Rectal smooth muscle tissue (tissue), 1 donor: ENCODE measurements at regions not wholly inside any gene's neighbourhood (a gene's known extent, or its start where the extent isn't known, plus 50 kb on each side); places are given as distances from the start of the nearest gene placed in this dataset.
"Not testable (repeated sequence)": the region's sequence is repeated elsewhere in the genome, so short reads cannot be mapped to it uniquely, and the experiment has no call there.

Experiments
- H3K27ac ChIP-seq: one replicate; pipeline ENCODE4 v1.7.0; 2013; ENCODE audit warnings: low read depth, low read length, inconsistent platforms
- H3K27me3 ChIP-seq: one replicate; pipeline ENCODE4 v1.7.0; 2013; ENCODE audit warnings: low read length; ENCODE audit not compliant: control insufficient read depth, insufficient read depth
- H3K36me3 ChIP-seq: one replicate; pipeline ENCODE4 v1.7.0; 2013; ENCODE audit warnings: low read length; ENCODE audit not compliant: control insufficient read depth, insufficient read depth
- H3K4me1 ChIP-seq: one replicate; pipeline ENCODE4 v1.7.0; 2013; ENCODE audit warnings: low read length; ENCODE audit not compliant: control insufficient read depth, insufficient read depth
- H3K4me3 ChIP-seq: one replicate; pipeline ENCODE4 v1.7.0; 2013; ENCODE audit warnings: low read length
- H3K9ac ChIP-seq: one replicate; pipeline ENCODE4 v1.7.0; 2013; ENCODE audit warnings: low read length

DNA sequence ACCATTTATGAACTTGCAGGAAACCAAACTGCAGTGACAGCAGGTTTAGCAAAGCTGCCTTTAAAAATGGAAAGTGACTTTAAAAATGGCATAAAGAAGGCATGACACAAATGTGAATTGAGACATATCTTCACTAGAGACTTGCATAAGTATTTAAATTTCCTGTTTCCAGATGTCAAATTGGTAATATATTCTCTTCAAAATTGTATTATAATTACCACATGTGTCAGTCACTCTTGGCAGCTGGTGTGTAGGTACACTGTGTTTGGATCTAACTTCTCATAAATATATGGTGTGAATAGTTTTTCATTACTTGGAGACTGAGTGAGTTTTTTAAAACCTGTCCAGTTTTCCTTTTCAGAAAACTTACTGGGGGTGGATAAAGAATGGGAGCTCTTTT lies 636.2 kb upstream of the SGO1 start:
- Histone ChIP-seq H3K4me1 (no peaks in the 10 kb centered on the region), H3K36me3 (no peaks in the 10 kb centered on the region), H3K27me3 (no peaks in the 10 kb centered on the region), H3K4me3 (no peak overlapping the region), H3K9ac (no peak overlapping the region), H3K27ac (no peak overlapping the region)

DNA sequence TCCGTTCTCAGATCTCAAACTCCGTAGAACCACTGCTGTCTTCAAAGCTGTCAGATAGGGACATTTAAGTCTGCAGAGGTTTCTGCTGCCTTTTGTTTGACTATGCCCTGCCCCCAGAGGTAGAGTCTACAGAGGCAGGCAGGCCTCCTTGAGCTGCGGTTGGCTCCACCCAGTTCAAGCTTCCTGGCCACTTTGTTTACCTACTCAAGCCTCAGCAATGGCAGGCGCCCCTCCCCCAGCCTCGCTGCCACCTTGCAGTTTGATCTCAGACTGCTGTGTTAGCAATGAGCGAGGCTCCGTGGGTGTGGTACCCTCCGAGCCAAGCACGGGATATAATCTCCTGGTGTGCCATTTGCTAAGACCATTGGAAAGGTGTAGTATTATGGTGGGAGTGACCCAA lies 634.9 kb upstream of the SGO1 start:
- not testable (repeated sequence) for H3K27ac ChIP-seq, H3K9ac ChIP-seq, H3K27me3 ChIP-seq, H3K36me3 ChIP-seq, H3K4me3 ChIP-seq, H3K4me1 ChIP-seq

DNA sequence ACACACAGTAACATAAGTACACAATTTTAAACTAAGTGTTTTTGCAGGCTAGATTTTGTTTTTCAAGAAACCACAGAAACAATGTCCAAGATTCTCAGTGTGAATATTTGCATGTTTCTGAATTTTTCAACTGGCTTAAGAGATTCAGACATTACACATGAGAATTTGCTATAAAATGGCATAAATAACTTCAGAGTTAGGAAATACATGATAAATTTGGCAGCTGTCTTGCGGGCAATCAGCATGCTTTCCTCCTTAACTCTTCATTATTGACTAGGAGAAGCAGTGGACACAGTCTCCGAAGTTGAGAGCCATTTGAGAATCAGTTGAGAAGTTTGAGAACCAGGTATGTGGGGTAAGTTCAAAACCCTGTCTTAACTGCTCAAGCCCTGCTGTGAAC lies 625.6 kb upstream of the SGO1 start:
- Histone ChIP-seq H3K4me3 (no peak overlapping the region), H3K36me3 (no peaks in the 10 kb centered on the region), H3K4me1 (no peaks in the 10 kb centered on the region), H3K9ac (no peak overlapping the region), H3K27ac (no peak overlapping the region), H3K27me3 (no peaks in the 10 kb centered on the region)

DNA sequence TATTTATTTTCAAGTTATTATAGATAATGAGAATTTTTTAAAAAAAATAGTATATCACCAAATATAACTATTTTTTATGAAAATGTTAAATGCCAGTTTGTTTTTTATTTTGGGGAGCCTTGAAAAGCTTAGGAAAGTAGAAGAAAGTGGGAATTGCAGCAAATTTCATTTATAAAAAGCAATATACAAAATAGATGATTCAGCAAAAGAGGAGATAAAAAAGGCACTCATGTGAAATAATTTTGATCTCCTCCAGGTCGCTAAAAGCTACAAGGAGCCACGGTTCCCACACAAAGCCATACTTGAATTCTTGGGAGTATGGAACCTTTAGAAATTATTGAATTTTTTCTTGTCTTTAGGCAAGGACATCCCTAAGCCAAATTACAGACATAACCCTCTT lies 625.0 kb upstream of the SGO1 start:
- Histone ChIP-seq H3K4me3 (no peak overlapping the region), H3K9ac (no peak overlapping the region), H3K27me3 (no peaks in the 10 kb centered on the region), H3K4me1 (no peaks in the 10 kb centered on the region), H3K36me3 (no peaks in the 10 kb centered on the region), H3K27ac (no peak overlapping the region)

- H3K36me3 ChIP-seq: no peaks in the 10 kb centered on the region
- no peaks in the 10 kb centered on the region for H3K27me3 ChIP-seq
- H3K4me1 ChIP-seq: no peaks in the 10 kb centered on the region
- no peak overlapping the region for H3K9ac ChIP-seq
- H3K4me3 ChIP-seq: no peak overlapping the region
- no peak overlapping the region for H3K27ac ChIP-seq
These were observed 624.5 kb upstream of the SGO1 start for GRCh38 chr3:20810555-20810954.

GRCh38 chr3:20809356-20809755 lies 623.4 kb upstream of the SGO1 start:
- no peak overlapping the region for H3K4me3 ChIP-seq
- no peak overlapping the region for H3K27ac ChIP-seq
- no peaks in the 10 kb centered on the region for H3K27me3 ChIP-seq
- H3K4me1 ChIP-seq: no peaks in the 10 kb centered on the region
- no peaks in the 10 kb centered on the region for H3K36me3 ChIP-seq
- no peak overlapping the region for H3K9ac ChIP-seq

DNA sequence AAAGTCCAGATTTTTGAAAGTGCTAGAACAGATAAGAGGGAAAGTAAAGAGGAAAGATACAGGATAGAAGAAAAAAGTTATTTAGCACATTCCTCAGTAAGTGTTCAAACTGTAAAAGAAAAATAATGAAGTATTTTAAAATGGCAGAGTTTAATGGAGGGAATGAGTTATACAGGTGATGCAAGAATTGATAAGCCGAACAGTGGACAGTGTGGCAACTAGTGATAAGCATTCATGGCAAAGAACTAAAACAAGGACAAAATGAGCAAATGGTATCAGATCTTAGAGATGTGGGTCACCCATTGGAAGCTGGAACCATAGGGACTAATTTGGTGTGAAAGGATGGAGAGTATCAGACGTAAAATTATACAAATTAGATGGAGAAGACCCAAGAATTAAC lies 622.9 kb upstream of the SGO1 start:
- no peaks in the 10 kb centered on the region for H3K27me3 ChIP-seq
- H3K4me1 ChIP-seq: no peaks in the 10 kb centered on the region
- H3K27ac ChIP-seq: no peak overlapping the region
- no peak overlapping the region for H3K9ac ChIP-seq
- H3K36me3 ChIP-seq: no peaks in the 10 kb centered on the region
- H3K4me3 ChIP-seq: no peak overlapping the region

GRCh38 chr3:20798666-20799065 lies 612.7 kb upstream of the SGO1 start:
- no peak overlapping the region for H3K4me3 ChIP-seq
- no peaks in the 10 kb centered on the region for H3K36me3 ChIP-seq
- no peak overlapping the region for H3K9ac ChIP-seq
- H3K27ac ChIP-seq: no peak overlapping the region
- H3K4me1 ChIP-seq: no peaks in the 10 kb centered on the region
- H3K27me3 ChIP-seq: no peaks in the 10 kb centered on the region

- no peak overlapping the region for H3K4me3 ChIP-seq
- no peaks in the 10 kb centered on the region for H3K4me1 ChIP-seq
- H3K36me3 ChIP-seq: no peaks in the 10 kb centered on the region
- H3K9ac ChIP-seq: no peak overlapping the region
- no peaks in the 10 kb centered on the region for H3K27me3 ChIP-seq
- H3K27ac ChIP-seq: no peak overlapping the region
These were observed 601.0 kb upstream of the SGO1 start for GRCh38 chr3:20787005-20787404.

DNA sequence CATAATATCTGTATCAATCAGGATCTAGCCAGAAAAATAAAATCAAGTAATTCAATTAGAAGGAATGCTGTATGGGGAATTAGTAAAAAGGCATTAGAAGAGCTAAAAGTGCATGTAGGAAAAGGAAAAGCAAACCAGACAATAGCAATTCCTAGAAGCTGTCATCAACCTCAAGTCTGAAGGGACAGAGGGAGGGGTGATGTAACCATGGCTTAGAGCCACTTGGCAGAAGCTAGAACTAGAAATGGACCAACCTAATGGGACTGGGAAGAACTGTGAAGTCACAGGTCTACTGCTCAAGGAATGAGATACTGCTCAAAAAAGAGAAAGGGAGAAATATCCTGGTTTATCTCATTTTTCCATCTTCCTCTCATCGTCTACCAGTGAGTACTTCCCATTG lies 590.7 kb upstream of the SGO1 start:
- no peak overlapping the region for H3K9ac ChIP-seq
- H3K4me3 ChIP-seq: no peak overlapping the region
- no peaks in the 10 kb centered on the region for H3K4me1 ChIP-seq
- no peaks in the 10 kb centered on the region for H3K36me3 ChIP-seq
- H3K27me3 ChIP-seq: no peaks in the 10 kb centered on the region
- H3K27ac ChIP-seq: no peak overlapping the region

GRCh38 chr3:20776286-20776685 lies 590.3 kb upstream of the SGO1 start:
- H3K9ac ChIP-seq: no peak overlapping the region
- H3K4me1 ChIP-seq: no peaks in the 10 kb centered on the region
- no peaks in the 10 kb centered on the region for H3K36me3 ChIP-seq
- H3K4me3 ChIP-seq: no peak overlapping the region
- H3K27me3 ChIP-seq: no peaks in the 10 kb centered on the region
- H3K27ac ChIP-seq: no peak overlapping the region

DNA sequence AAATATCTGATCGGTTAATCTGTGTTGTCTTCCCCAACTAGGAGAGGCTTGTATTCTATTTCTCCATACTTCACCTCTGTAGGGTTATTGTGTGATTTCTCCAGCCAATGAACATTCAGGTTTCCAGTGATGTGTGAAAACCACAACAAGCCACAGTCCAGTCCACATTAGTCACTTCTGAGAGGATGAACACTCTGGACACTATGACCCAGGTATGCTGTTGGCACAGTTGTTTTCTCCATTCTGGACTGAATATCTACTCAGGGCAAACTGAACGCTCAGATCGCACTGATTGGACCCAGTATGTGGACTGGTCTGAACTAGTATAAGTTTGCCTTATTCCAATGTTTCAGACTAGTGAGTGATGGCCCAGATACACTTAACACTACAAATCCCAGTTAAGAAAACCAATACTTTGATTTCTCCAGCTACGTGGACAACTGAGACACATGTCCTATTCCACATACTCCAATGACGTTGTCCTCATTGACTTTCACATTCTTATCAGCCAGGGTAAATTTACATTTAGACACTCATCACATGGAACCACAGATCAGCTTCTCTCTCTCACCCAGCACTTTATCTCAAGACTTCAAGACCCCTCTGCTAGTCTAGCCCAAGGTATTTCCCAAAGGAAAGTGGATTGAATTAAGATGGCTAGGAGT lies 587.4 kb upstream of the SGO1 start:
- Histone ChIP-seq H3K36me3 (no peaks in the 10 kb centered on the region), H3K27me3 (no peaks in the 10 kb centered on the region), H3K27ac (no peak overlapping the region), H3K4me3 (no peak overlapping the region), H3K4me1 (no peaks in the 10 kb centered on the region), H3K9ac (no peak overlapping the region)

DNA sequence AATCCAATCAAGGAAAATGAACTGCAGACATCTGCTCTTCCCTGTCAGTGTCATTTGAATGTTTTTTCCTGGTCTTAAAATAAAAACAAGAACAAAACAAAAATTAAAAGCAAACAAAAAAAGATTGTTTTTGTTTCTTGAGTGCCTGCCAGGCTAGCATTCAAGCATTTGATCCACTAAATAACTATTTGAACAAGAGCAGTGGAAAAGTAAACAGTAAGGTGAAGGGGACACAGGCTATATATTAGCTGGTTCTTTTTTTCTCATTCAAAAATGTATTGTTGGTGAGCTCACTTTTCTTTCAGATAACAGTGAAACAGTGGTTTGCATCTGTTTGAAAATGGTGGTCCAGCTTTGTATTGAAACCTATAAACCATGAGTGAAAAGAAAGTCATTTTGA lies 586.9 kb upstream of the SGO1 start:
- H3K36me3 ChIP-seq: no peaks in the 10 kb centered on the region
- no peak overlapping the region for H3K9ac ChIP-seq
- H3K27ac ChIP-seq: no peak overlapping the region
- H3K4me3 ChIP-seq: no peak overlapping the region
- H3K4me1 ChIP-seq: no peaks in the 10 kb centered on the region
- no peaks in the 10 kb centered on the region for H3K27me3 ChIP-seq
